Karpas-422 (cell line): ENCODE measurements at regions not wholly inside any gene's neighbourhood (a gene's known extent, or its start where the extent isn't known, plus 50 kb on each side); places are given as distances from the start of the nearest gene placed in this dataset.

Source experiments
- DNase-seq: peaks from one replicate; pipeline ENCODE4 v3.0.0-alpha.2; 2015
- H2AFZ ChIP-seq: fragments of 200-600 bp; sonication (generic); 2 replicates; pipeline ENCODE4 v1.6.1; 2014; ENCODE audit warnings: antibody characterized with exemption, low read length, mixed read lengths
- H3K27ac ChIP-seq: fragments of 200-600 bp; sonication (generic); 2 replicates; pipeline ENCODE4 v1.5.1; 2014; ENCODE audit warnings: mild to moderate bottlenecking, low read length, moderate library complexity
- H3K27me3 ChIP-seq: fragments of 200-600 bp; sonication (generic); 2 replicates; pipeline ENCODE4 v1.6.1; 2014; ENCODE audit warnings: low read length, mixed read lengths
- H3K36me3 ChIP-seq: fragments of 200-600 bp; sonication (generic); 2 replicates; pipeline ENCODE4 v1.6.1; 2014; ENCODE audit warnings: low read length, mixed read lengths; ENCODE audit not compliant: insufficient read depth
- H3K4me1 ChIP-seq: fragments of 200-600 bp; sonication (generic); 2 replicates; pipeline ENCODE4 v1.6.1; 2014; ENCODE audit warnings: mild to moderate bottlenecking, low read length, mixed read lengths
- H3K4me2 ChIP-seq: fragments of 200-600 bp; sonication (generic); 2 replicates; pipeline ENCODE4 v1.6.1; 2014; ENCODE audit warnings: low read length, low read depth, mild to moderate bottlenecking; ENCODE audit not compliant: poor library complexity, severe bottlenecking
- H3K4me3 ChIP-seq: fragments of 200-600 bp; sonication (generic); 2 replicates; pipeline ENCODE4 v1.5.1; 2014; ENCODE audit warnings: mild to moderate bottlenecking, antibody characterized with exemption, low read length, mixed read lengths
- H3K79me2 ChIP-seq: fragments of 200-600 bp; sonication (generic); 2 replicates; pipeline ENCODE4 v1.6.1; 2014; ENCODE audit warnings: mild to moderate bottlenecking, low read length, mixed read lengths
- H3K9ac ChIP-seq: fragments of 200-600 bp; sonication (generic); 2 replicates; pipeline ENCODE4 v1.6.0; 2014; ENCODE audit warnings: low read length
- H3K9me2 ChIP-seq: fragments of 200-600 bp; sonication (generic), shearing (Covaris generic); replicated peaks from 2 replicates; pipeline ENCODE4 v1.6.0; 2014; ENCODE audit warnings: mild to moderate bottlenecking, low read length, moderate library complexity; ENCODE audit not compliant: insufficient read depth
- H3K9me3 ChIP-seq: fragments of 300-700, 200-600 bp; sonication (generic); 2 replicates; pipeline ENCODE4 v1.6.1; 2014; ENCODE audit warnings: low read length, mixed read lengths
- H4K20me1 ChIP-seq: fragments of 200-600 bp; sonication (generic); 2 replicates; pipeline ENCODE4 v1.6.1; 2014; ENCODE audit warnings: mild to moderate bottlenecking, antibody characterized with exemption, low read length, low read depth; ENCODE audit not compliant: insufficient read depth

- Histone ChIP-seq H3K27ac (no peak overlapping the region), H2AFZ (no peak overlapping the region), H3K4me1 (no peaks in the 10 kb centered on the region), H4K20me1 (no peaks in the 10 kb centered on the region), H3K27me3 (no peaks in the 10 kb centered on the region), H3K9ac (no peak overlapping the region), H3K4me3 (no peak overlapping the region), H3K79me2 (no peaks in the 10 kb centered on the region), H3K4me2 (no peak overlapping the region), H3K9me2 (0 out of 2 replicates have a peak, but pooled peaks cover 3% of the 10 kb centered on the region), H3K9me3 (no peaks in the 10 kb centered on the region), H3K36me3 (no peaks in the 10 kb centered on the region)
- DNase-seq, result no peak
Observed at GRCh38 chr2:125364192-125364983, 1291.6 kb upstream of the GYPC start.

- H3K79me2 ChIP-seq, result no peaks in the 10 kb centered on the region
- DNase-seq, result no peak
- H2AFZ ChIP-seq, result no peak overlapping the region
- H3K27ac ChIP-seq, result no peak overlapping the region
- no peaks in the 10 kb centered on the region for H4K20me1 ChIP-seq
- H3K4me3 ChIP-seq, result no peak overlapping the region
- H3K4me1 ChIP-seq, result no peaks in the 10 kb centered on the region
- H3K9me3 ChIP-seq, result no peaks in the 10 kb centered on the region
- H3K9me2 ChIP-seq, result 0 out of 2 replicates have a peak, but pooled peaks cover 3% of the 10 kb centered on the region
- no peak overlapping the region for H3K4me2 ChIP-seq
- H3K36me3 ChIP-seq, result no peaks in the 10 kb centered on the region
- H3K9ac ChIP-seq, result no peak overlapping the region
- no peaks in the 10 kb centered on the region for H3K27me3 ChIP-seq
Observed at GRCh38 chr2:125364984-125365265, 1291.0 kb upstream of the GYPC start.

DNA sequence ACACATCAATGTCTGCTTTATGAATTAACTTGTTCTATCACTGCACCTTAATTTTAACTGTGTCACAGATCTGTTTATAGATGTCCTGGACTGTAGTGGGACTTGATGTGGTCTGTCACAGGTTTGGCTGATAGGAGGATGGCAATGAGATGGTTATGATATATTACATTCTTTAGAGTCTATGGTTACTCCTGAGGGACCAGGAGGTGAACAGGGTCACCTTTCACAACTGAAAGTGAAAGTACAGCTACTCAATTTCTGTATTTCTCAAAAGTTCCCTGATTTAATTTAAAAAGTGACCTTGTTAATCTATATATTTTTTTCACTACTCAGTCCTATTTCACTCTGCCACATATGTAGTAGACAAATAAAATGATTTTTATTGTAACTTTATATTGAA, 1284.1 kb upstream of the GYPC start:
- H3K9me3 ChIP-seq, result no peaks in the 10 kb centered on the region
- H3K27me3 ChIP-seq, result no peaks in the 10 kb centered on the region
- no peaks in the 10 kb centered on the region for H3K79me2 ChIP-seq
- H3K36me3 ChIP-seq, result no peaks in the 10 kb centered on the region
- H3K9me2 ChIP-seq, result 0 out of 2 replicates have a peak, but pooled peaks cover 3% of the 10 kb centered on the region
- H3K4me3 ChIP-seq, result no peak overlapping the region
- no peak overlapping the region for H3K27ac ChIP-seq
- H3K4me1 ChIP-seq, result no peaks in the 10 kb centered on the region
- no peaks in the 10 kb centered on the region for H4K20me1 ChIP-seq
- no peak overlapping the region for H2AFZ ChIP-seq
- H3K4me2 ChIP-seq, result no peak overlapping the region
- no peak overlapping the region for H3K9ac ChIP-seq
- no peak for DNase-seq

- H3K27ac ChIP-seq, result no peak overlapping the region
- no peaks in the 10 kb centered on the region for H3K9me3 ChIP-seq
- H3K4me3 ChIP-seq, result no peak overlapping the region
- no peaks in the 10 kb centered on the region for H4K20me1 ChIP-seq
- DNase-seq, result no peak
- no peaks in the 10 kb centered on the region for H3K4me1 ChIP-seq
- no peaks in the 10 kb centered on the region for H3K79me2 ChIP-seq
- no peak overlapping the region for H2AFZ ChIP-seq
- no peaks in the 10 kb centered on the region for H3K27me3 ChIP-seq
- no peak overlapping the region for H3K4me2 ChIP-seq
- no peaks in the 10 kb centered on the region for H3K36me3 ChIP-seq
- H3K9ac ChIP-seq, result no peak overlapping the region
- 0 out of 2 replicates have a peak, but pooled peaks cover 3% of the 10 kb centered on the region for H3K9me2 ChIP-seq
Observed at GRCh38 chr2:125373293-125373692, 1282.7 kb upstream of the GYPC start.

GRCh38 chr2:125386074-125386473, 1269.9 kb upstream of the GYPC start:
- no peaks in the 10 kb centered on the region for H3K9me2 ChIP-seq
- H3K4me2 ChIP-seq, result no peak overlapping the region
- no peaks in the 10 kb centered on the region for H3K79me2 ChIP-seq
- H3K36me3 ChIP-seq, result no peaks in the 10 kb centered on the region
- no peak overlapping the region for H3K9ac ChIP-seq
- H3K27ac ChIP-seq, result no peak overlapping the region
- H3K27me3 ChIP-seq, result no peaks in the 10 kb centered on the region
- no peak overlapping the region for H2AFZ ChIP-seq
- H3K4me3 ChIP-seq, result no peak overlapping the region
- H4K20me1 ChIP-seq, result no peaks in the 10 kb centered on the region
- DNase-seq, result peak; percentile 46
- H3K9me3 ChIP-seq, result no peaks in the 10 kb centered on the region
- H3K4me1 ChIP-seq, result no peaks in the 10 kb centered on the region

- Histone ChIP-seq H3K4me1 (no peaks in the 10 kb centered on the region), H3K9me2 (no peaks in the 10 kb centered on the region), H3K9ac (no peak overlapping the region), H3K79me2 (no peaks in the 10 kb centered on the region), H3K36me3 (no peaks in the 10 kb centered on the region), H3K27ac (no peak overlapping the region), H3K4me2 (no peak overlapping the region), H3K27me3 (no peaks in the 10 kb centered on the region), H3K9me3 (no peaks in the 10 kb centered on the region), H4K20me1 (no peaks in the 10 kb centered on the region), H2AFZ (no peak overlapping the region), H3K4me3 (no peak overlapping the region)
- no peak for DNase-seq
Observed at GRCh38 chr2:125397535-125398251, 1258.3 kb upstream of the GYPC start.

- H3K36me3 ChIP-seq, result no peaks in the 10 kb centered on the region
- H2AFZ ChIP-seq, result no peak overlapping the region
- no peak overlapping the region for H3K4me3 ChIP-seq
- no peaks in the 10 kb centered on the region for H3K4me1 ChIP-seq
- no peaks in the 10 kb centered on the region for H3K27me3 ChIP-seq
- DNase-seq, result no peak
- H3K4me2 ChIP-seq, result no peak overlapping the region
- H3K9me3 ChIP-seq, result no peaks in the 10 kb centered on the region
- H4K20me1 ChIP-seq, result no peaks in the 10 kb centered on the region
- no peaks in the 10 kb centered on the region for H3K79me2 ChIP-seq
- H3K9ac ChIP-seq, result no peak overlapping the region
- H3K9me2 ChIP-seq, result no peaks in the 10 kb centered on the region
- no peak overlapping the region for H3K27ac ChIP-seq
Observed at GRCh38 chr2:125398738-125399524, 1257.0 kb upstream of the GYPC start.

DNA sequence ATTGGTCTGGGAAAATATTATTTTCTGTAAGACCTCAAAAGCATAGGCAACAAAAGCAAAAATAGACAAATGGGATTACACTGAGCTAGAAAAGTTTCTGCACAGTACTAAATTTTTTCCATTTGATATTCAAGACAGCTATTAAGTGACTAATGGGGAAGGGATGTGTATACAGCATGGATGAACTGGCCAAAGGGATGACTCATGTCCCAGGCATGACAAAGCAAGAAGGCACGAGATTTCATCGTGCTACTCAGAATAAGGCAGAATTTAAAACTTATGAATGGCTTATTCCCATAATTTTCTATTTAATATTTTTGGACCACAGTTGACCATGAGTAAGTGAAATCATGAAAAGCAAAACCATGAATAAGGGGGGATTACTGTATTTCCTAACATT, 1250.1 kb upstream of the GYPC start:
- H3K4me1 ChIP-seq, result no peaks in the 10 kb centered on the region
- no peak overlapping the region for H3K4me3 ChIP-seq
- H2AFZ ChIP-seq, result no peak overlapping the region
- H4K20me1 ChIP-seq, result no peaks in the 10 kb centered on the region
- H3K9me2 ChIP-seq, result no peaks in the 10 kb centered on the region
- no peaks in the 10 kb centered on the region for H3K79me2 ChIP-seq
- no peaks in the 10 kb centered on the region for H3K27me3 ChIP-seq
- no peaks in the 10 kb centered on the region for H3K36me3 ChIP-seq
- no peak for DNase-seq
- no peak overlapping the region for H3K4me2 ChIP-seq
- no peak overlapping the region for H3K27ac ChIP-seq
- H3K9me3 ChIP-seq, result no peaks in the 10 kb centered on the region
- no peak overlapping the region for H3K9ac ChIP-seq
